Panc1 (cell line): ENCODE measurements at regions not wholly inside any gene's neighbourhood (a gene's known extent, or its start where the extent isn't known, plus 50 kb on each side); places are given as distances from the start of the nearest gene placed in this dataset.

Experiments
- ATAC-seq: fragments of 200-7000 bp; cut with Tn5 transposase; 2 replicates; pipeline ENCODE4 v1.9.1; 2020; ENCODE audit warnings: mild to moderate bottlenecking, moderate library complexity
- BruUV-seq: library from RNA; stranded (reverse); fragments of 400-500 nt; replicated peaks from 2 replicates; lab custom pipeline; 2021; lab: Mats Ljungman, UMichigan
- CTCF ChIA-PET: fragments of 300-600 bp; sonication (Branson Sonifier 250); formaldehyde crosslinking; loops from one replicate; lab custom pipeline; 2022; ENCODE audit warnings: antibody characterized with exemption; lab: Charles Lee
- POLR2A ChIA-PET: fragments of 300-600 bp; sonication (Branson Sonifier 250); formaldehyde crosslinking; loops from one replicate; lab custom pipeline; 2022; ENCODE audit warnings: antibody characterized with exemption; lab: Charles Lee
- DNase-seq: peaks from one replicate; pipeline ENCODE4 v3.0.0-alpha.2; 2010; ENCODE audit warnings: low read depth, low spot score
- H3K27ac ChIP-seq: 2 replicates; pipeline ENCODE4 v1.5.1; 2011; ENCODE audit warnings: mild to moderate bottlenecking, low read length, inconsistent platforms
- H3K27me3 ChIP-seq: fragments of 200-500 bp; sonication (Bioruptor generic); 2 replicates; pipeline ENCODE4 v1.6.0; 2014; ENCODE audit warnings: low read length, inconsistent platforms; ENCODE audit not compliant: control insufficient read depth, insufficient read depth
- H3K36me3 ChIP-seq: fragments of 200-500 bp; sonication (Bioruptor generic); 2 replicates; pipeline ENCODE4 v1.5.1; 2014; ENCODE audit warnings: inconsistent platforms, mild to moderate bottlenecking, low read length, moderate library complexity; ENCODE audit not compliant: control insufficient read depth, insufficient read depth
- H3K4me1 ChIP-seq: 2 replicates; pipeline ENCODE4 v1.5.1; 2011; ENCODE audit warnings: inconsistent platforms, mild to moderate bottlenecking, low read length, moderate library complexity; ENCODE audit not compliant: control insufficient read depth, insufficient read depth
- H3K4me3 ChIP-seq, 2 experiments: 2 replicates each; pipeline ENCODE4 v1.5.1; 2011 to 2012; ENCODE audit warnings: low read depth in 2 of 2, low read length in 2 of 2, mild to moderate bottlenecking in 2 of 2, inconsistent platforms in 1 of 2, moderate library complexity in 1 of 2
- H3K9me3 ChIP-seq: fragments of 200-500 bp; sonication (Bioruptor generic); 2 replicates; pipeline ENCODE4 v1.5.1; 2014; ENCODE audit warnings: low read depth, mild to moderate bottlenecking, inconsistent platforms, low read length, moderate library complexity; ENCODE audit not compliant: control insufficient read depth, insufficient read depth
- CTCF ChIP-seq: fragments of 450-650 bp; IDR thresholded peaks from 2 replicates; pipeline ENCODE4 v1.5.1; 2017; ENCODE audit warnings: mild to moderate bottlenecking
- POLR2AphosphoS5 ChIP-seq: IDR thresholded peaks from 2 replicates; pipeline ENCODE4 v1.6.1; 2012; ENCODE audit warnings: mild to moderate bottlenecking, low read depth, low read length, moderate library complexity
- REST ChIP-seq, 2 experiments: IDR thresholded peaks; 2 replicates each; pipeline ENCODE4 v1.6.1; 2011 to 2012; ENCODE audit warnings: low read depth in 2 of 2, control low read depth in 1 of 2, low read length in 1 of 2, mild to moderate bottlenecking in 1 of 2, moderate library complexity in 1 of 2; ENCODE audit not compliant: insufficient read depth in 1 of 2
- SIN3A ChIP-seq: IDR thresholded peaks from 2 replicates; pipeline ENCODE4 v1.6.1; 2012; ENCODE audit warnings: low read depth, mild to moderate bottlenecking, low read length, moderate library complexity, borderline replicate concordance; ENCODE audit not compliant: insufficient read depth
- TCF7L2 ChIP-seq: IDR thresholded peaks from 2 replicates; pipeline ENCODE4 v1.6.1; 2011; ENCODE audit warnings: mild to moderate bottlenecking, low read depth, low read length, inconsistent platforms
- in situ Hi-C: cut with HindIII; loops from 2 replicates; pipeline ENCODE4 v1.10.0; 2016; ENCODE audit warnings: low sequenced_read_pairs, low pct_unique_long_range_greater_than_20kb
- intact Hi-C: fragments of 100-400 bp; cut with micrococcal nuclease; formaldehyde crosslinking; loops from one replicate; pipeline ENCODE4 v1.10.0; 2022; ENCODE audit not compliant: unreplicated experiment

- ChIA-PET POLR2A (no interaction called here), CTCF (no interaction called here)
- ATAC-seq (no peak), DNase-seq (no peak)
- no peak for TF ChIP-seq SIN3A
- no peak for TF ChIP-seq POLR2AphosphoS5
- no peak for TF ChIP-seq TCF7L2
- TF ChIP-seq CTCF, result no peak
- TF ChIP-seq REST (IDR thresholded peaks at IDR 0.05; ENCODE audit: insufficient read depth in 1 of 2, low read depth in 2 of 2, low read length in 1 of 2), result no peak
- no TSS peak for BruUV-seq
- H3K9me3 ChIP-seq, result no peaks in the 10 kb centered on the region
- no peak overlapping the region for H3K27ac ChIP-seq
- in situ Hi-C loops, result no loop called here
- no peaks in the 10 kb centered on the region for H3K36me3 ChIP-seq
- no peaks in the 10 kb centered on the region for H3K4me1 ChIP-seq
- intact Hi-C loops, result no loop called here
- H3K27me3 ChIP-seq, result no peaks in the 10 kb centered on the region
- no peak overlapping the region for H3K4me3 ChIP-seq
Measured at GRCh38 chr13:81199956-81200355, 859.0 kb upstream of the SPRY2 start.

- CTCF ChIA-PET, result no interaction called here
- no peak for ATAC-seq
- TF ChIP-seq CTCF (no peak), SIN3A (no peak), TCF7L2 (no peak), POLR2AphosphoS5 (no peak), REST (IDR thresholded peaks at IDR 0.05; ENCODE audit: insufficient read depth in 1 of 2, low read depth in 2 of 2, low read length in 1 of 2) (no peak)
- no peak overlapping the region for H3K4me3 ChIP-seq
- no peaks in the 10 kb centered on the region for H3K4me1 ChIP-seq
- in situ Hi-C loops, result no loop called here
- H3K9me3 ChIP-seq, result no peaks in the 10 kb centered on the region
- no peak for DNase-seq
- no peak overlapping the region for H3K27ac ChIP-seq
- H3K36me3 ChIP-seq, result no peaks in the 10 kb centered on the region
- POLR2A ChIA-PET, result no interaction called here
- no peaks in the 10 kb centered on the region for H3K27me3 ChIP-seq
- BruUV-seq, result no TSS peak
- intact Hi-C loops, result no loop called here
Measured at GRCh38 chr13:81197966-81198365, 857.0 kb upstream of the SPRY2 start.
